K562 (cell line): ENCODE measurements at regions not wholly inside any gene's neighbourhood (a gene's known extent, or its start where the extent isn't known, plus 50 kb on each side); places are given as distances from the start of the nearest gene placed in this dataset.

Source experiments
- ATAC-seq: fragments of 200-7000 bp; cut with Tn5 transposase; 3 replicates; pipeline ENCODE4 v1.9.1; 2020; ENCODE audit warnings: moderate library complexity
- BruUV-seq: library from RNA; stranded (reverse); fragments of 400-500 nt; replicated peaks from 2 replicates; lab custom pipeline; 2021; lab: Mats Ljungman, UMichigan
- CTCF ChIA-PET: fragments of 300-600 bp; formaldehyde crosslinking; extraction: SDS; loops from one replicate; lab custom pipeline; 2021; ENCODE audit warnings: low intra/inter-chr PET ratio; lab: Yijun Ruan, JAX
- POLR2A ChIA-PET: fragments of 300-600, 350-650 bp; sonication (Branson Sonifier 250); formaldehyde crosslinking; extraction: SDS; loops from one replicate; lab custom pipeline; 2021; ENCODE audit warnings: antibody characterized with exemption, inconsistent platforms; lab: Yijun Ruan, JAX
- DNase-seq, 4 experiments: peaks; one replicate each; pipeline versions ENCODE4 v3.0.0 to v3.0.0-alpha.2; 2011 to 2018; ENCODE audit warnings: low spot score in 3 of 4, mixed read lengths in 3 of 4; ENCODE audit errors: extremely low read depth in 1 of 4
- FAIRE-seq: peaks from 2 replicates; lab custom pipeline; 2011; peaks lifted over from hg19 to GRCh38; lab: Jason Lieb, UNC
- H2AFZ ChIP-seq: 2 replicates; pipeline ENCODE4 v1.6.0; 2011; ENCODE audit warnings: low read depth, low read length, control low read depth, inconsistent platforms
- H3K27ac ChIP-seq: fragments of 200-600 bp; 3 replicates; pipeline ENCODE4 v1.8.0; 2011; ENCODE audit warnings: low read depth, mild to moderate bottlenecking, control low read depth, inconsistent platforms, low read length, moderate library complexity, mixed read lengths; ENCODE audit errors: extremely low read depth
- H3K27me3 ChIP-seq, 2 experiments: fragments of 300-600 bp in 1 of 2; 2 replicates in 1 of 2; 3 replicates in 1 of 2; pipeline versions ENCODE4 v1.6.0 to v1.8.0; 2011; ENCODE audit warnings: inconsistent platforms in 2 of 2, low read length in 2 of 2, mild to moderate bottlenecking in 1 of 2, mixed read lengths in 1 of 2, moderate library complexity in 1 of 2; ENCODE audit not compliant: control insufficient read depth in 2 of 2, insufficient read depth in 2 of 2
- H3K36me3 ChIP-seq: fragments of 300-600 bp; 3 replicates; pipeline ENCODE4 v1.8.0; 2011; ENCODE audit warnings: mild to moderate bottlenecking, low read length, inconsistent platforms; ENCODE audit not compliant: control insufficient read depth, insufficient read depth
- H3K4me1 ChIP-seq, 2 experiments: fragments of 200-600 bp in 1 of 2; replicated peaks in 1 of 2; 2 replicates in 1 of 2; 3 replicates in 1 of 2; pipeline versions ENCODE4 v1.5.1 to v1.8.0; 2011; ENCODE audit warnings: inconsistent platforms in 2 of 2, low read length in 2 of 2, mild to moderate bottlenecking in 1 of 2, mixed read lengths in 1 of 2, moderate library complexity in 1 of 2; ENCODE audit not compliant: control insufficient read depth in 2 of 2, insufficient read depth in 2 of 2
- H3K4me2 ChIP-seq: 2 replicates; pipeline ENCODE4 v1.6.1; 2011; ENCODE audit warnings: low read length, control low read depth, inconsistent platforms, mixed read lengths; ENCODE audit not compliant: insufficient read depth
- H3K4me3 ChIP-seq: fragments of 200-600 bp; sonication (generic), shearing (Covaris generic); 2 replicates; pipeline ENCODE4 v1.5.1; 2016; ENCODE audit warnings: control low read depth, inconsistent platforms
- H3K79me2 ChIP-seq: fragments of 200-600 bp; 3 replicates; pipeline ENCODE4 v1.8.0; 2011; ENCODE audit warnings: low read length, inconsistent platforms; ENCODE audit not compliant: control insufficient read depth, insufficient read depth
- H3K9ac ChIP-seq, 2 experiments: 2 replicates each; pipeline versions ENCODE4 v1.6.0 to v1.6.1; 2011; ENCODE audit warnings: low read depth in 2 of 2, low read length in 2 of 2, control low read depth in 1 of 2, inconsistent platforms in 1 of 2, mild to moderate bottlenecking in 1 of 2, mixed read lengths in 1 of 2; ENCODE audit not compliant: insufficient read depth in 1 of 2
- H3K9me1 ChIP-seq: one replicate; pipeline ENCODE4 v1.6.0; 2011; ENCODE audit warnings: inconsistent platforms, mild to moderate bottlenecking, low read length, moderate library complexity; ENCODE audit not compliant: control insufficient read depth, insufficient read depth
- H3K9me3 ChIP-seq: replicated peaks from 2 replicates; pipeline ENCODE4 v1.5.1; 2011; ENCODE audit warnings: low read depth, low read length, inconsistent platforms; ENCODE audit not compliant: control insufficient read depth, insufficient read depth
- H4K20me1 ChIP-seq: replicated peaks from 2 replicates; pipeline ENCODE4 v1.6.1; 2011; ENCODE audit warnings: low read length, inconsistent platforms, mixed read lengths; ENCODE audit not compliant: control insufficient read depth, insufficient read depth
- C11orf30 ChIP-seq: fragments of 450-650 bp; IDR thresholded peaks from 2 replicates; pipeline ENCODE4 v1.6.1; 2016; ENCODE audit warnings: low read depth, mild to moderate bottlenecking
- MAFG ChIP-seq: fragments of 450-650 bp; conservative IDR thresholded peaks from 2 replicates; pipeline ENCODE4 v1.6.1; 2016; ENCODE audit warnings: missing genetic modification characterization, missing compliant biosample characterization
- MYC ChIP-seq, 2 experiments: fragments of 250-450 bp in 1 of 2; sonication (Bioruptor Pico) in 1 of 2; IDR thresholded peaks; 2 replicates each; pipeline versions ENCODE4 v1.5.1 to v1.6.1; 2012 to 2021; ENCODE audit warnings: low read depth in 2 of 2, borderline replicate concordance in 1 of 2, improper control_type of control experiment in 1 of 2, low read length in 1 of 2, mild to moderate bottlenecking in 1 of 2, moderate library complexity in 1 of 2
- PHB ChIP-seq: fragments of 250-450 bp; sonication (Bioruptor Pico); IDR thresholded peaks from 2 replicates; pipeline ENCODE4 v1.5.0; 2021
- SMARCA5 ChIP-seq: fragments of 450-650 bp; IDR thresholded peaks from 2 replicates; pipeline ENCODE4 v1.6.1; 2016
- SREBF2 ChIP-seq: sonication (generic); formaldehyde crosslinking; IDR thresholded peaks from 2 replicates; pipeline ENCODE4 v1.4.0; 2020; ENCODE audit warnings: mild to moderate bottlenecking, missing genetic modification reagents
- ZNF316 ChIP-seq: fragments of 450-650 bp; IDR thresholded peaks from 2 replicates; pipeline ENCODE4 v1.6.1; 2016
- WGBS: fragments of 100-300 bp; shearing (Covaris generic); methylation state at CpG from one replicate; pipeline ENCODE4 v1.1.6; 2016; ENCODE audit warnings: low coverage, mixed read lengths; ENCODE audit not compliant: insufficient coverage; ENCODE audit errors: missing lambda C conversion rate; 5-methylcytosine and 5-hydroxymethylcytosine counted together
- in situ Hi-C: fragments of 300-500 bp; cut with MboI; formaldehyde crosslinking; loops from 4 replicates; pipeline ENCODE4 v1.15.0; 2018; ENCODE audit warnings: inconsistent platforms, mixed read lengths
- intact Hi-C: fragments of 100-400 bp; cut with micrococcal nuclease; formaldehyde crosslinking; loops from 2 replicates; pipeline ENCODE4 v1.14.2; 2022
- TF ChIP-seq, protein P1 (sequence below): sonication (generic); formaldehyde crosslinking; IDR thresholded peaks from 2 replicates; pipeline ENCODE4 v1.8.1; 2023; ENCODE audit warnings: mild to moderate bottlenecking, missing genetic modification reagents

DNA sequence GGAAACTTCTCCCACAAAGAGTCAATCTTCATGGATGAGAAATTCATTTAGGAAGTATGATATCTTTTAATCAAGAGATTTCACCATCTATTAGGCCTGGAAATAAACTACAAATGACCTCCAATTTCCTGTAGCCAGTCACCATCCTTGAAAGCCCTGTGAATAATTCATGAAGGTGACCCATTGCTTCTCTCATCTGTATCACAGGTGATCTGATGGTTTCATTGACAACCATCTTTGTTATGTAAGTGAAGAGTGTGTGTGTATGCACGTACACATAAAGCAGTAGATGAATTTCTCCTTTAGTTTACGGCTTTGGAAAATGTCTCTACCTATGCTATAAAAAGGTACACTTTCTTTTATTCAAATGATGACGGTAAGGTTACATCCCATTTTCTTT is 644.1 kb upstream of the KLF4 start:
- no peaks in the 10 kb centered on the region for H4K20me1 ChIP-seq
- no peaks in the 10 kb centered on the region for H3K79me2 ChIP-seq
- no peak overlapping the region for H2AFZ ChIP-seq
- H3K9me3 ChIP-seq, result no peaks in the 10 kb centered on the region
- ATAC-seq, result no peak
- BruUV-seq, result no TSS peak
- no peak overlapping the region for H3K9ac ChIP-seq
- H3K9me1 ChIP-seq, result no peaks in the 10 kb centered on the region
- H3K4me1 ChIP-seq, result no peaks in the 10 kb centered on the region
- in situ Hi-C loops, result no loop called here
- FAIRE-seq, result no peak
- no peak for TF ChIP-seq SMARCA5
- TF ChIP-seq, protein P1, sequence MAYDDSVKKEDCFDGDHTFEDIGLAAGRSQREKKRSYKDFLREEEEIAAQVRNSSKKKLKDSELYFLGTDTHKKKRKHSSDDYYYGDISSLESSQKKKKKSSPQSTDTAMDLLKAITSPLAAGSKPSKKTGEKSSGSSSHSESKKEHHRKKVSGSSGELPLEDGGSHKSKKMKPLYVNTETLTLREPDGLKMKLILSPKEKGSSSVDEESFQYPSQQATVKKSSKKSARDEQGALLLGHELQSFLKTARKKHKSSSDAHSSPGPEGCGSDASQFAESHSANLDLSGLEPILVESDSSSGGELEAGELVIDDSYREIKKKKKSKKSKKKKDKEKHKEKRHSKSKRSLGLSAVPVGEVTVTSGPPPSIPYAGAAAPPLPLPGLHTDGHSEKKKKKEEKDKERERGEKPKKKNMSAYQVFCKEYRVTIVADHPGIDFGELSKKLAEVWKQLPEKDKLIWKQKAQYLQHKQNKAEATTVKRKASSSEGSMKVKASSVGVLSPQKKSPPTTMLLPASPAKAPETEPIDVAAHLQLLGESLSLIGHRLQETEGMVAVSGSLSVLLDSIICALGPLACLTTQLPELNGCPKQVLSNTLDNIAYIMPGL (CRISPR knock-in tag), result no peak
- no peak for TF ChIP-seq SREBF2 (CRISPR knock-in tag)
- no peak for TF ChIP-seq PHB (CRISPR knock-in tag)
- intact Hi-C loops, result no loop called here
- DNase-seq, result no peak
- no peak overlapping the region for H3K4me3 ChIP-seq
- no peaks in the 10 kb centered on the region for H3K27me3 ChIP-seq
- H3K27ac ChIP-seq, result no peak overlapping the region
- ChIA-PET POLR2A (no interaction called here), CTCF (no interaction called here)
- H3K4me2 ChIP-seq, result no peak overlapping the region
- H3K36me3 ChIP-seq, result no peaks in the 10 kb centered on the region
- WGBS, result 18% methylated on average over 3 of the region's 3 CpGs

DNA sequence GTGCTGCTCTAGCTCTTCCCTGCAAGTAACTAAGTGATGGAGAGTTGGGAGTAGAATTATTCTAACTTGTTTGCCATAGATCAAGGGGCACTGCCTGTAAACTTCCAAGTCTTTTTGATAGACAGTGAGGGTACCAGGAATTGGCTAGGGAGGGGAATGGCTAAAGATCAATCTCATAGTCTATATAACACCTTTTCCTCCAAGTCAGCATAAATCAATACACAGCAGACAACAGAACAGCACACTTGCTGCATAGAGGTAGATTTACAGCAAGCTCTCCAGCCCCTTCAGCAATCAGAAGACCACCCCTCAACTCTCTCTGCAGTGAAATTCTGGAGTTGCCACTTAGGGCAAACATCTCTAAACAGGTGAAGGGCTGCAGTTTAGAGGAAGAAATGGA is 643.5 kb upstream of the KLF4 start:
- ATAC-seq, result no peak
- FAIRE-seq, result no peak
- Histone ChIP-seq H2AFZ (no peak overlapping the region), H3K9ac (no peak overlapping the region), H3K27ac (no peak overlapping the region), H3K9me3 (no peaks in the 10 kb centered on the region), H3K4me2 (no peak overlapping the region), H3K27me3 (no peaks in the 10 kb centered on the region), H4K20me1 (no peaks in the 10 kb centered on the region), H3K36me3 (no peaks in the 10 kb centered on the region), H3K4me1 (no peaks in the 10 kb centered on the region), H3K9me1 (no peaks in the 10 kb centered on the region), H3K79me2 (no peaks in the 10 kb centered on the region), H3K4me3 (no peak overlapping the region)
- DNase-seq, result no peak
- TF ChIP-seq MYC (IDR thresholded peaks at IDR 0.05; ENCODE audit: low read depth, low read length) (no peak), MYC (CRISPR knock-in tag; IDR thresholded peaks at IDR 0.05; ENCODE audit: borderline replicate concordance, low read depth) (no peak), ZNF316 (peak; percentile 59), MAFG (tag) (0 out of 2 replicates have a peak, but pooled peaks have one; percentile 8), C11orf30 (peak; percentile 45; the same call in 1 of the 2 replicates)
- no TSS peak for BruUV-seq
- CTCF ChIA-PET, result no interaction called here
- in situ Hi-C loops, result no loop called here
- intact Hi-C loops, result no loop called here
- POLR2A ChIA-PET, result no interaction called here
